Neural cell (in vitro differentiated cells): ENCODE measurements at regions not wholly inside any gene's neighbourhood (a gene's known extent, or its start where the extent isn't known, plus 50 kb on each side); places are given as distances from the start of the nearest gene placed in this dataset.

ENCODE experiments used
- CTCF ChIP-seq: fragments of 450-650 bp; IDR thresholded peaks from 2 replicates; pipeline ENCODE4 v1.5.1; 2014; ENCODE audit warnings: antibody characterized with exemption, mild to moderate bottlenecking, moderate library complexity; ENCODE audit not compliant: poor library complexity, severe bottlenecking
- EP300 ChIP-seq: fragments of 450-650 bp; conservative IDR thresholded peaks from 2 replicates; pipeline ENCODE4 v1.6.1; 2014; ENCODE audit warnings: antibody characterized with exemption, mild to moderate bottlenecking, moderate library complexity; ENCODE audit not compliant: poor library complexity, severe bottlenecking
- EZH2 ChIP-seq: fragments of 200-600, 300-800 bp; shearing (Covaris generic), sonication (generic); IDR thresholded peaks from 2 replicates; pipeline ENCODE4 v1.6.1; 2014; ENCODE audit warnings: antibody characterized with exemption, low read length, borderline replicate concordance, mild to moderate bottlenecking; ENCODE audit not compliant: insufficient read depth, poor library complexity, severe bottlenecking
- MXI1 ChIP-seq: fragments of 450-650 bp; conservative IDR thresholded peaks from 2 replicates; pipeline ENCODE4 v1.6.1; 2014; ENCODE audit warnings: antibody characterized with exemption, mild to moderate bottlenecking; ENCODE audit not compliant: poor library complexity, severe bottlenecking
- POLR2AphosphoS5 ChIP-seq: IDR thresholded peaks from 2 replicates; pipeline ENCODE4 v1.6.1; 2012
- RAD21 ChIP-seq: fragments of 450-650 bp; conservative IDR thresholded peaks from 2 replicates; pipeline ENCODE4 v1.6.1; 2014; ENCODE audit warnings: antibody characterized with exemption, mild to moderate bottlenecking, moderate library complexity
- REST ChIP-seq: IDR thresholded peaks from 2 replicates; pipeline ENCODE4 v1.6.1; 2012; ENCODE audit warnings: borderline replicate concordance
- SMC3 ChIP-seq: fragments of 450-650 bp; conservative IDR thresholded peaks from 2 replicates; pipeline ENCODE4 v1.6.1; 2014; ENCODE audit warnings: antibody characterized with exemption, mild to moderate bottlenecking, moderate library complexity; ENCODE audit not compliant: poor library complexity
- TAF1 ChIP-seq: IDR thresholded peaks from 2 replicates; pipeline ENCODE4 v1.6.1; 2012; ENCODE audit warnings: low read depth

DNA sequence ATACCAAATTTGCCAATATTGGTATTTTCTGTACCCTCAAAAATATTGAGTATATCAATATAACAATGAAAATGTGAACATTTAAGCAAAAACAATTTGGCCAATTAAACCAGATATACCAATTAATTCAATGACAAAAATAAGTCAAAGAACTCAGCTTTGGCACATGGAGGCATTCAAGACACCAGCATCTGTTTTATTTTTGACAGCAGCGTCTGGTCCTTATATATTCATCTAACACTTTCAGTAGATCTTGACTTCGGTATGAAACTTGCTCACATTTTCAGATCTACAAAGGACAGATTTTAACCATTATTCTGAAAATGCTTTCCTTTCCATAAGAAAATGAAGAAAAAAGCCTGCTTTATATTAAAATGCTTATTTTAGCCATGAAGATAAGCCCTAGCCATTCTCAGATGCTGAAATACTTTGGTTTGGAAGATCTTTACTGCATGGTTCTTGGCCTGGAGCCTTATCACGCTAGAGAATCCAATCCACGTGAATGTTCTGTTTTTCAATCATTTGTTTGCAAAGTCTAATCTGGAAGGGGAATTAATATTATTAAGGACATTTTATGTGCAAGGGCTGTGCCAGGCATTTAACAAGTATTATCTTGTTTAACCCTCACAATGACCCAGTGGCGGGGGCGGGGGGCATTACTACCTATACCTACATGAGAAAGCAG, 132.2 kb downstream of the DLEU7 start:
- TF ChIP-seq EP300 (no peak), CTCF (no peak), POLR2AphosphoS5 (no peak), RAD21 (no peak), EZH2 (no peak), TAF1 (no peak), MXI1 (no peak), SMC3 (no peak), REST (no peak)
